Panc1 (cell line): ENCODE measurements at regions not wholly inside any gene's neighbourhood (a gene's known extent, or its start where the extent isn't known, plus 50 kb on each side); places are given as distances from the start of the nearest gene placed in this dataset.

Source experiments
- ATAC-seq: fragments of 200-7000 bp; cut with Tn5 transposase; 2 replicates; pipeline ENCODE4 v1.9.1; 2020; ENCODE audit warnings: mild to moderate bottlenecking, moderate library complexity
- BruUV-seq: library from RNA; stranded (reverse); fragments of 400-500 nt; replicated peaks from 2 replicates; lab custom pipeline; 2021; lab: Mats Ljungman, UMichigan
- CTCF ChIA-PET: fragments of 300-600 bp; sonication (Branson Sonifier 250); formaldehyde crosslinking; loops from one replicate; lab custom pipeline; 2022; ENCODE audit warnings: antibody characterized with exemption; lab: Charles Lee
- POLR2A ChIA-PET: fragments of 300-600 bp; sonication (Branson Sonifier 250); formaldehyde crosslinking; loops from one replicate; lab custom pipeline; 2022; ENCODE audit warnings: antibody characterized with exemption; lab: Charles Lee
- DNase-seq: peaks from one replicate; pipeline ENCODE4 v3.0.0-alpha.2; 2010; ENCODE audit warnings: low read depth, low spot score
- H3K27ac ChIP-seq: 2 replicates; pipeline ENCODE4 v1.5.1; 2011; ENCODE audit warnings: mild to moderate bottlenecking, low read length, inconsistent platforms
- H3K27me3 ChIP-seq: fragments of 200-500 bp; sonication (Bioruptor generic); 2 replicates; pipeline ENCODE4 v1.6.0; 2014; ENCODE audit warnings: low read length, inconsistent platforms; ENCODE audit not compliant: control insufficient read depth, insufficient read depth
- H3K36me3 ChIP-seq: fragments of 200-500 bp; sonication (Bioruptor generic); 2 replicates; pipeline ENCODE4 v1.5.1; 2014; ENCODE audit warnings: inconsistent platforms, mild to moderate bottlenecking, low read length, moderate library complexity; ENCODE audit not compliant: control insufficient read depth, insufficient read depth
- H3K4me1 ChIP-seq: 2 replicates; pipeline ENCODE4 v1.5.1; 2011; ENCODE audit warnings: inconsistent platforms, mild to moderate bottlenecking, low read length, moderate library complexity; ENCODE audit not compliant: control insufficient read depth, insufficient read depth
- H3K4me3 ChIP-seq, 2 experiments: 2 replicates each; pipeline ENCODE4 v1.5.1; 2011 to 2012; ENCODE audit warnings: low read depth in 2 of 2, low read length in 2 of 2, mild to moderate bottlenecking in 2 of 2, inconsistent platforms in 1 of 2, moderate library complexity in 1 of 2
- H3K9me3 ChIP-seq: fragments of 200-500 bp; sonication (Bioruptor generic); 2 replicates; pipeline ENCODE4 v1.5.1; 2014; ENCODE audit warnings: low read depth, mild to moderate bottlenecking, inconsistent platforms, low read length, moderate library complexity; ENCODE audit not compliant: control insufficient read depth, insufficient read depth
- CTCF ChIP-seq: fragments of 450-650 bp; IDR thresholded peaks from 2 replicates; pipeline ENCODE4 v1.5.1; 2017; ENCODE audit warnings: mild to moderate bottlenecking
- POLR2AphosphoS5 ChIP-seq: IDR thresholded peaks from 2 replicates; pipeline ENCODE4 v1.6.1; 2012; ENCODE audit warnings: mild to moderate bottlenecking, low read depth, low read length, moderate library complexity
- SIN3A ChIP-seq: IDR thresholded peaks from 2 replicates; pipeline ENCODE4 v1.6.1; 2012; ENCODE audit warnings: low read depth, mild to moderate bottlenecking, low read length, moderate library complexity, borderline replicate concordance; ENCODE audit not compliant: insufficient read depth
- TCF7L2 ChIP-seq: IDR thresholded peaks from 2 replicates; pipeline ENCODE4 v1.6.1; 2011; ENCODE audit warnings: mild to moderate bottlenecking, low read depth, low read length, inconsistent platforms
- in situ Hi-C: cut with HindIII; loops from 2 replicates; pipeline ENCODE4 v1.10.0; 2016; ENCODE audit warnings: low sequenced_read_pairs, low pct_unique_long_range_greater_than_20kb
- intact Hi-C: fragments of 100-400 bp; cut with micrococcal nuclease; formaldehyde crosslinking; loops from one replicate; pipeline ENCODE4 v1.10.0; 2022; ENCODE audit not compliant: unreplicated experiment
- TF ChIP-seq, protein P1 (sequence below), 2 experiments: IDR thresholded peaks; 2 replicates each; pipeline ENCODE4 v1.6.1; 2011 to 2012; ENCODE audit warnings: low read depth in 2 of 2, control low read depth in 1 of 2, low read length in 1 of 2, mild to moderate bottlenecking in 1 of 2, moderate library complexity in 1 of 2; ENCODE audit not compliant: insufficient read depth in 1 of 2

DNA sequence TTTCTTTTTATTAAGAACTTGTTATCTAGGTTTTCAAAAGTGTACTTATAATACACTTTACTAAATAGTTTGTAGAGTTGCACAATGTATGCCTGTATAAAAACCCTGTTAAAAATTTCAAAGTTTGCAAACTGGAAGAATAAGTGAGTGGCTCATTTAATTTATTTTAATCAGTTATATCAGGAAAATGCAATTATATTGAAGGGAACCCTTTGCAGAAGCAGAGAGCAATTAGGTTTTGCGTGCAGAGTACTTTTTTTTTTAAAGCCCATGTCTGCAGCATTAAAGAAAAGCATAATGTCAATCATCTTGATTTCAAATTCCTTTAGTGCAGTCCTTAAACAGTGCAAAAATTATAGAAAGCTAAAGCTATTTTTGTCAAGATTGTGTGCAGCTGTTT is 271.3 kb upstream of the LDB2 start:
- no peak overlapping the region for H3K4me3 ChIP-seq
- in situ Hi-C loops (no loop called here), intact Hi-C loops (no loop called here)
- BruUV-seq = no TSS peak
- ATAC-seq (no peak), DNase-seq (no peak)
- no peaks in the 10 kb centered on the region for H3K36me3 ChIP-seq
- POLR2A ChIA-PET = no interaction called here
- no peak overlapping the region for H3K27ac ChIP-seq
- H3K27me3 ChIP-seq = no peaks in the 10 kb centered on the region
- H3K9me3 ChIP-seq = no peaks in the 10 kb centered on the region
- TF ChIP-seq TCF7L2 (no peak), SIN3A (no peak), CTCF (no peak), POLR2AphosphoS5 (no peak)
- TF ChIP-seq, protein P1, sequence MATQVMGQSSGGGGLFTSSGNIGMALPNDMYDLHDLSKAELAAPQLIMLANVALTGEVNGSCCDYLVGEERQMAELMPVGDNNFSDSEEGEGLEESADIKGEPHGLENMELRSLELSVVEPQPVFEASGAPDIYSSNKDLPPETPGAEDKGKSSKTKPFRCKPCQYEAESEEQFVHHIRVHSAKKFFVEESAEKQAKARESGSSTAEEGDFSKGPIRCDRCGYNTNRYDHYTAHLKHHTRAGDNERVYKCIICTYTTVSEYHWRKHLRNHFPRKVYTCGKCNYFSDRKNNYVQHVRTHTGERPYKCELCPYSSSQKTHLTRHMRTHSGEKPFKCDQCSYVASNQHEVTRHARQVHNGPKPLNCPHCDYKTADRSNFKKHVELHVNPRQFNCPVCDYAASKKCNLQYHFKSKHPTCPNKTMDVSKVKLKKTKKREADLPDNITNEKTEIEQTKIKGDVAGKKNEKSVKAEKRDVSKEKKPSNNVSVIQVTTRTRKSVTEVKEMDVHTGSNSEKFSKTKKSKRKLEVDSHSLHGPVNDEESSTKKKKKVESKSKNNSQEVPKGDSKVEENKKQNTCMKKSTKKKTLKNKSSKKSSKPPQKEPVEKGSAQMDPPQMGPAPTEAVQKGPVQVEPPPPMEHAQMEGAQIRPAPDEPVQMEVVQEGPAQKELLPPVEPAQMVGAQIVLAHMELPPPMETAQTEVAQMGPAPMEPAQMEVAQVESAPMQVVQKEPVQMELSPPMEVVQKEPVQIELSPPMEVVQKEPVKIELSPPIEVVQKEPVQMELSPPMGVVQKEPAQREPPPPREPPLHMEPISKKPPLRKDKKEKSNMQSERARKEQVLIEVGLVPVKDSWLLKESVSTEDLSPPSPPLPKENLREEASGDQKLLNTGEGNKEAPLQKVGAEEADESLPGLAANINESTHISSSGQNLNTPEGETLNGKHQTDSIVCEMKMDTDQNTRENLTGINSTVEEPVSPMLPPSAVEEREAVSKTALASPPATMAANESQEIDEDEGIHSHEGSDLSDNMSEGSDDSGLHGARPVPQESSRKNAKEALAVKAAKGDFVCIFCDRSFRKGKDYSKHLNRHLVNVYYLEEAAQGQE (IDR thresholded peaks at IDR 0.05; ENCODE audit: insufficient read depth in 1 of 2, low read depth in 2 of 2, low read length in 1 of 2) = no peak
- CTCF ChIA-PET = interaction anchor here (0.5 kb wide), 1 partner anchor 223 kb away, joined by 4 read pairs; no protein-coding TSS in a partner anchor
- no peaks in the 10 kb centered on the region for H3K4me1 ChIP-seq

GRCh38 chr4:17168571-17168970 is 270.1 kb upstream of the LDB2 start:
- DNase-seq (no peak), ATAC-seq (no peak)
- ChIA-PET CTCF (no interaction called here), POLR2A (no interaction called here)
- no peaks in the 10 kb centered on the region for H3K36me3 ChIP-seq
- H3K4me3 ChIP-seq = no peak overlapping the region
- H3K27me3 ChIP-seq = no peaks in the 10 kb centered on the region
- intact Hi-C loops (no loop called here), in situ Hi-C loops (no loop called here)
- BruUV-seq = no TSS peak
- no peaks in the 10 kb centered on the region for H3K4me1 ChIP-seq
- TF ChIP-seq SIN3A (no peak), CTCF (no peak), TCF7L2 (no peak), POLR2AphosphoS5 (no peak)
- TF ChIP-seq, protein P1 (IDR thresholded peaks at IDR 0.05; ENCODE audit: insufficient read depth in 1 of 2, low read depth in 2 of 2, low read length in 1 of 2) = no peak
- no peaks in the 10 kb centered on the region for H3K9me3 ChIP-seq
- no peak overlapping the region for H3K27ac ChIP-seq
